SU-DHL-6 (cell line): ENCODE measurements at regions not wholly inside any gene's neighbourhood (a gene's known extent, or its start where the extent isn't known, plus 50 kb on each side); places are given as distances from the start of the nearest gene placed in this dataset.

Experiments used
- CTCF ChIP-seq: fragments of 200-600 bp; sonication (generic); IDR thresholded peaks from one replicate; pipeline ENCODE4 v1.5.1; 2017; ENCODE audit warnings: antibody characterized with exemption, mild to moderate bottlenecking, low read length, moderate library complexity; ENCODE audit not compliant: insufficient read depth, poor library complexity, severe bottlenecking
- EZH2phosphoT487 ChIP-seq: fragments of 200-600 bp; sonication (generic), shearing (Covaris generic); conservative IDR thresholded peaks from 2 replicates; pipeline ENCODE4 v1.6.1; 2018; ENCODE audit warnings: mild to moderate bottlenecking, antibody characterized with exemption, low read length, moderate library complexity, mixed read lengths

DNA sequence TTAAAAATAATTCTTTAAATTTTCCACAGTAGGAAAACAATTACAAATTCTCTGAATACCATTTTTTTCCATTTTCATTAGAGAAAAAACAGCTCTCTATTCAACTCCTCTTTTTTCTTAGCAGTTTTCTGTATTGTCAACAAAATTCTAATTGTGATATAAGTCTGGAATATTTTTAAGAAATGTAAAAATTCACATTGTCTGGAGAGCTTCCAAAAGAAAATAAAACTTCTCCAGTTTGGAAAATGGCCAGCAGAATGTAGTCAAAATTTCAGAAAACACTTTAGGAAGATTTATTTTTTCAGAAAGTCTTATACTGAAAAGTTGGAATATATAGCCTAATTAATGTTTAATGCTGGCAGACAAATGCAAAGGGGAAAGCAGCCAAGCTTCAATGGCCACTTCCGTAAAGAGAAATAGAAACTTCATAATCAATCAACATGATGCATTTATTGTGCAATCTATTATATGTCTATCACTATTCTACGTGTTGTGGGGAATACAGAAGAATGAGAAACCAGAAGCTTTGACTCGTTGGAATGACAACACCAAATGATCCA, 733.2 kb upstream of the PKDCC start:
- TF ChIP-seq CTCF (no peak), EZH2phosphoT487 (no peak)
